ENCODE measurements at regions not wholly inside any gene's neighbourhood (a gene's known extent, or its start where the extent isn't known, plus 50 kb on each side); places are given as distances from the start of the nearest gene placed in this dataset.

GRCh38 chr2:145106293-145106692, 586.4 kb upstream of the ZEB2 start:
- TF ChIP-seq CTCF (IDR thresholded peaks at IDR 0.05) (no peak), POLR2A (IDR thresholded peaks at IDR 0.05) (no peak), POLR2AphosphoS5 (IDR thresholded peaks at IDR 0.05) (no peak), EP300 (IDR thresholded peaks at IDR 0.05) (no peak)

Data from suprapubic skin (tissue), 4 donors.